IMR-90 (cell line): ENCODE measurements at regions not wholly inside any gene's neighbourhood (a gene's known extent, or its start where the extent isn't known, plus 50 kb on each side); places are given as distances from the start of the nearest gene placed in this dataset.

Source experiments
- ATAC-seq: fragments of 200-7000 bp; cut with Tn5 transposase; 2 replicates; pipeline ENCODE4 v1.9.1; 2020; ENCODE audit warnings: low read depth, mild to moderate bottlenecking, moderate library complexity
- BruUV-seq: library from RNA; stranded (reverse); fragments of 400-500 nt; replicated peaks from 2 replicates; lab custom pipeline; 2021; lab: Mats Ljungman, UMichigan
- CTCF ChIA-PET: fragments of 300-600 bp; formaldehyde crosslinking; extraction: SDS; loops from one replicate; lab custom pipeline; 2021; ENCODE audit warnings: antibody characterized with exemption; lab: Yijun Ruan, JAX
- POLR2A ChIA-PET: fragments of 300-600 bp; sonication (Branson Sonifier 250); formaldehyde crosslinking; loops from one replicate; lab custom pipeline; 2022; ENCODE audit warnings: antibody characterized with exemption; ENCODE audit not compliant: unreplicated experiment; lab: Charles Lee
- DNase-seq: peaks from one replicate; pipeline ENCODE4 v3.0.0; 2013
- H2AFZ ChIP-seq: replicated peaks from 2 replicates; pipeline ENCODE3; 2013; ENCODE audit warnings: low read length, mild to moderate bottlenecking; ENCODE audit not compliant: poor library complexity
- H2AK5ac ChIP-seq: 2 replicates; pipeline ENCODE4 v1.6.1; 2013; ENCODE audit warnings: low read depth, low read length, inconsistent platforms
- H2AK9ac ChIP-seq: replicated peaks from 2 replicates; pipeline ENCODE3; 2013; ENCODE audit warnings: mild to moderate bottlenecking, low read depth, low read length, moderate library complexity; ENCODE audit not compliant: poor library complexity
- H2BK120ac ChIP-seq: 2 replicates; pipeline ENCODE4 v1.6.1; 2013; ENCODE audit warnings: low read depth, low read length, inconsistent platforms
- H2BK15ac ChIP-seq: 3 replicates; pipeline ENCODE4 v1.6.1; 2013; ENCODE audit warnings: low read depth, low read length, inconsistent platforms
- H2BK20ac ChIP-seq: 2 replicates; pipeline ENCODE4 v1.6.1; 2013; ENCODE audit warnings: low read depth, mild to moderate bottlenecking, inconsistent platforms, low read length, moderate library complexity
- H2BK5ac ChIP-seq: 2 replicates; pipeline ENCODE4 v1.6.1; 2013; ENCODE audit warnings: mild to moderate bottlenecking, low read depth, low read length, inconsistent platforms; ENCODE audit not compliant: poor library complexity, severe bottlenecking
- H3K14ac ChIP-seq: replicated peaks from 2 replicates; pipeline ENCODE4 v1.6.1; 2013; ENCODE audit warnings: low read depth, low read length, inconsistent platforms
- H3K18ac ChIP-seq: 2 replicates; pipeline ENCODE4 v1.6.1; 2013; ENCODE audit warnings: low read depth, low read length, control low read depth
- H3K23ac ChIP-seq: 2 replicates; pipeline ENCODE4 v1.6.1; 2013; ENCODE audit warnings: low read depth, low read length, inconsistent platforms
- H3K27ac ChIP-seq: 2 replicates; pipeline ENCODE4 v1.5.1; 2013; ENCODE audit warnings: mild to moderate bottlenecking, control low read depth, low read length; ENCODE audit not compliant: insufficient read depth
- H3K27me3 ChIP-seq: 2 replicates; pipeline ENCODE4 v1.6.1; 2013; ENCODE audit warnings: low read length; ENCODE audit not compliant: control insufficient read depth, insufficient read depth
- H3K36me3 ChIP-seq: 2 replicates; pipeline ENCODE4 v1.6.1; 2013; ENCODE audit warnings: low read length, mixed read lengths; ENCODE audit not compliant: control insufficient read depth, insufficient read depth
- H3K4ac ChIP-seq: 2 replicates; pipeline ENCODE4 v1.6.1; 2013; ENCODE audit warnings: low read depth, low read length, inconsistent platforms
- H3K4me1 ChIP-seq: 2 replicates; pipeline ENCODE4 v1.6.1; 2013; ENCODE audit warnings: low read length, mixed read lengths; ENCODE audit not compliant: control insufficient read depth, insufficient read depth
- H3K4me2 ChIP-seq: 2 replicates; pipeline ENCODE4 v1.6.1; 2013; ENCODE audit warnings: low read depth, mild to moderate bottlenecking, control low read depth, low read length, moderate library complexity
- H3K4me3 ChIP-seq: 2 replicates; pipeline ENCODE4 v1.5.1; 2013; ENCODE audit warnings: low read depth, mild to moderate bottlenecking, control low read depth, low read length, moderate library complexity; ENCODE audit not compliant: insufficient read depth
- H3K56ac ChIP-seq: 2 replicates; pipeline ENCODE4 v1.6.1; 2013; ENCODE audit warnings: low read length, inconsistent platforms; ENCODE audit not compliant: insufficient read depth; ENCODE audit errors: extremely low read depth
- H3K79me1 ChIP-seq, 2 experiments: 2 replicates each; pipeline ENCODE4 v1.6.1; 2013; ENCODE audit warnings: low read length in 2 of 2, inconsistent platforms in 1 of 2, low read depth in 1 of 2
- H3K9ac ChIP-seq: 2 replicates; pipeline ENCODE4 v1.6.1; 2013; ENCODE audit warnings: low read depth, low read length, control low read depth
- H3K9me1 ChIP-seq: 2 replicates; pipeline ENCODE4 v1.6.1; 2013; ENCODE audit warnings: low read length, inconsistent platforms; ENCODE audit not compliant: insufficient read depth
- H3K9me3 ChIP-seq: 2 replicates; pipeline ENCODE4 v1.6.1; 2013; ENCODE audit warnings: low read length; ENCODE audit not compliant: control insufficient read depth, insufficient read depth
- H4K20me1 ChIP-seq: 2 replicates; pipeline ENCODE4 v1.6.1; 2013; ENCODE audit warnings: low read length, inconsistent platforms; ENCODE audit not compliant: insufficient read depth
- H4K5ac ChIP-seq: 2 replicates; pipeline ENCODE4 v1.6.1; 2013; ENCODE audit warnings: mild to moderate bottlenecking, low read depth, low read length, control low read depth
- H4K8ac ChIP-seq, 2 experiments: 2 replicates each; pipeline ENCODE4 v1.6.1; 2013; ENCODE audit warnings: low read depth in 2 of 2, low read length in 2 of 2, control low read depth in 1 of 2, inconsistent platforms in 1 of 2
- H4K91ac ChIP-seq: 2 replicates; pipeline ENCODE4 v1.6.1; 2013; ENCODE audit warnings: low read depth, low read length, inconsistent platforms; ENCODE audit not compliant: insufficient read depth
- BHLHE40 ChIP-seq: fragments of 150-350 bp; IDR thresholded peaks from 2 replicates; pipeline ENCODE4 v1.6.1; 2016; ENCODE audit warnings: mild to moderate bottlenecking, low read depth, low read length
- CEBPB ChIP-seq: IDR thresholded peaks from 2 replicates; pipeline ENCODE4 v1.6.1; 2012; ENCODE audit warnings: low read depth, low read length, improper control_type of control experiment
- CHD1 ChIP-seq: IDR thresholded peaks from 2 replicates; pipeline ENCODE4 v1.6.1; 2012; ENCODE audit warnings: low read depth, low read length, improper control_type of control experiment
- CTCF ChIP-seq: conservative IDR thresholded peaks from 2 replicates; pipeline ENCODE4 v1.5.1; 2012; ENCODE audit warnings: mild to moderate bottlenecking, low read depth, low read length, improper control_type of control experiment
- ELK1 ChIP-seq: fragments of 150-350 bp; IDR thresholded peaks from 2 replicates; pipeline ENCODE4 v1.6.1; 2016; ENCODE audit warnings: low read depth, mild to moderate bottlenecking, low read length, moderate library complexity, borderline replicate concordance
- FOS ChIP-seq: fragments of 150-350 bp; IDR thresholded peaks from 2 replicates; pipeline ENCODE4 v1.6.1; 2016; ENCODE audit warnings: low read depth, low read length
- MAFK ChIP-seq: IDR thresholded peaks from 2 replicates; pipeline ENCODE4 v1.6.1; 2012; ENCODE audit warnings: low read depth, low read length, improper control_type of control experiment
- MAZ ChIP-seq: IDR thresholded peaks from 2 replicates; pipeline ENCODE4 v1.6.1; 2012; ENCODE audit warnings: low read depth, mild to moderate bottlenecking, low read length, improper control_type of control experiment, moderate library complexity, borderline replicate concordance
- MXI1 ChIP-seq: IDR thresholded peaks from 2 replicates; pipeline ENCODE4 v1.6.1; 2012; ENCODE audit warnings: low read depth, mild to moderate bottlenecking, low read length, moderate library complexity, borderline replicate concordance
- NFE2L2 ChIP-seq: fragments of 150-350 bp; IDR thresholded peaks from 2 replicates; pipeline ENCODE4 v1.6.1; 2016; ENCODE audit warnings: low read depth, mild to moderate bottlenecking, low read length
- POLR2A ChIP-seq: IDR thresholded peaks from 2 replicates; pipeline ENCODE4 v1.6.1; 2012; ENCODE audit warnings: mild to moderate bottlenecking, low read depth, low read length
- RAD21 ChIP-seq: IDR thresholded peaks from 2 replicates; pipeline ENCODE4 v1.6.1; 2012; ENCODE audit warnings: low read length, improper control_type of control experiment
- RCOR1 ChIP-seq: IDR thresholded peaks from 2 replicates; pipeline ENCODE4 v1.6.1; 2012; ENCODE audit warnings: mild to moderate bottlenecking, low read length, improper control_type of control experiment; ENCODE audit not compliant: insufficient replicate concordance
- RFX5 ChIP-seq: IDR thresholded peaks from 2 replicates; pipeline ENCODE4 v1.8.0; 2012; ENCODE audit warnings: low read depth, mild to moderate bottlenecking, low read length, moderate library complexity
- SMC3 ChIP-seq: fragments of 150-350 bp; IDR thresholded peaks from 2 replicates; pipeline ENCODE4 v1.6.1; 2016; ENCODE audit warnings: low read depth, mild to moderate bottlenecking, antibody characterized with exemption, low read length, moderate library complexity
- USF2 ChIP-seq: fragments of 150-350 bp; IDR thresholded peaks from 2 replicates; pipeline ENCODE4 v1.6.1; 2017; ENCODE audit warnings: mild to moderate bottlenecking, antibody characterized with exemption, low read length, low read depth
- WGBS, 2 experiments: methylation state at CpG; one replicate each; pipeline versions ENCODE4 v1.1.5 to v1.1.7; 2013; ENCODE audit warnings: missing lambda C conversion rate in 2 of 2; ENCODE audit not compliant: insufficient read length in 1 of 2; ENCODE audit errors: extremely low coverage in 2 of 2; 5-methylcytosine and 5-hydroxymethylcytosine counted together
- dilution Hi-C: fragments of 300-500 bp; cut with HindIII; formaldehyde crosslinking; loops from one replicate; pipeline ENCODE4 v1.14.3; 2018; ENCODE audit warnings: low sequenced_read_pairs; ENCODE audit not compliant: unreplicated experiment
- in situ Hi-C: fragments of 300-500 bp; cut with MboI; formaldehyde crosslinking; loops from 3 replicates; pipeline ENCODE4 v1.14.3; 2019; ENCODE audit warnings: low sequenced_read_pairs, inconsistent platforms, mixed read lengths
- intact Hi-C: fragments of 100-400 bp; cut with micrococcal nuclease; formaldehyde crosslinking; loops from 2 replicates; pipeline ENCODE4 v1.10.0; 2022

GRCh38 chr7:24365606-24366005 is 81.6 kb downstream of the NPY start:
- no peak overlapping the region for H3K14ac ChIP-seq
- no peak overlapping the region for H3K4me2 ChIP-seq
- H3K4ac ChIP-seq: no peak overlapping the region
- no peak overlapping the region for H3K23ac ChIP-seq
- H3K9me1 ChIP-seq: no peaks in the 10 kb centered on the region
- BruUV-seq: no TSS peak
- H3K4me1 ChIP-seq: no peaks in the 10 kb centered on the region
- no peak overlapping the region for H2AFZ ChIP-seq
- no peak overlapping the region for H3K9ac ChIP-seq
- H3K18ac ChIP-seq: no peak overlapping the region
- H3K4me3 ChIP-seq: no peak overlapping the region
- no peak for DNase-seq
- no peak overlapping the region for H2AK9ac ChIP-seq
- no peak for ATAC-seq
- H2BK120ac ChIP-seq: no peak overlapping the region
- H2BK5ac ChIP-seq: no peak overlapping the region
- no peak overlapping the region for H4K91ac ChIP-seq
- no CpG with 5 or more reads among the region's 1 CpG for WGBS, 2 experiments
- no peak for TF ChIP-seq CEBPB
- no peak for TF ChIP-seq CHD1
- TF ChIP-seq RFX5: no peak
- no peak for TF ChIP-seq MAZ
- TF ChIP-seq USF2: no peak
- TF ChIP-seq ELK1: no peak
- no peak for TF ChIP-seq FOS
- TF ChIP-seq BHLHE40: no peak
- no peak for TF ChIP-seq MXI1
- TF ChIP-seq POLR2A: no peak
- TF ChIP-seq MAFK: no peak
- TF ChIP-seq NFE2L2: no peak
- TF ChIP-seq CTCF: no peak
- no peak for TF ChIP-seq SMC3
- TF ChIP-seq RAD21: no peak
- TF ChIP-seq RCOR1: no peak
- no peaks in the 10 kb centered on the region for H3K79me1 ChIP-seq
- no peak overlapping the region for H3K56ac ChIP-seq
- no peaks in the 10 kb centered on the region for H4K20me1 ChIP-seq
- dilution Hi-C loops (no loop called here), intact Hi-C loops (no loop called here), in situ Hi-C loops (no loop called here)
- POLR2A ChIA-PET: no interaction called here
- H2BK15ac ChIP-seq: no peak overlapping the region
- CTCF ChIA-PET: no interaction called here
- H3K9me3 ChIP-seq: no peaks in the 10 kb centered on the region
- H4K8ac ChIP-seq: no peak overlapping the region
- H3K36me3 ChIP-seq: no peaks in the 10 kb centered on the region
- H3K27ac ChIP-seq: no peak overlapping the region
- no peak overlapping the region for H4K5ac ChIP-seq
- no peaks in the 10 kb centered on the region; the same call in 1 of the 2 replicates for H3K27me3 ChIP-seq
- H2AK5ac ChIP-seq: no peak overlapping the region
- H2BK20ac ChIP-seq: no peak overlapping the region
